Trophoblast cell (in vitro differentiated cells and primary cell): ENCODE measurements at regions not wholly inside any gene's neighbourhood (a gene's known extent, or its start where the extent isn't known, plus 50 kb on each side); places are given as distances from the start of the nearest gene placed in this dataset.

ENCODE experiments used
- DNase-seq, 2 donors: peaks; one replicate each; pipeline ENCODE4 v3.0.0-alpha.2; 2016
- H2AFZ ChIP-seq: 2 replicates; pipeline ENCODE4 v1.6.1; 2013; ENCODE audit warnings: low read length, moderate library complexity, mild to moderate bottlenecking; ENCODE audit not compliant: insufficient read depth, poor library complexity
- H2AK5ac ChIP-seq: 2 replicates; pipeline ENCODE4 v1.6.1; 2013; ENCODE audit warnings: mild to moderate bottlenecking, low read length
- H2BK120ac ChIP-seq: 2 replicates; pipeline ENCODE4 v1.6.1; 2013; ENCODE audit warnings: low read length, mild to moderate bottlenecking, moderate library complexity; ENCODE audit not compliant: insufficient read depth, poor library complexity
- H2BK12ac ChIP-seq: 2 replicates; pipeline ENCODE4 v1.6.1; 2013; ENCODE audit warnings: mild to moderate bottlenecking, low read length, moderate library complexity
- H2BK5ac ChIP-seq: 2 replicates; pipeline ENCODE4 v1.6.1; 2013; ENCODE audit warnings: low read length, low read depth, moderate library complexity, mild to moderate bottlenecking; ENCODE audit not compliant: poor library complexity
- H3K14ac ChIP-seq: 2 replicates; pipeline ENCODE4 v1.6.1; 2013; ENCODE audit warnings: mild to moderate bottlenecking, low read length
- H3K18ac ChIP-seq: 2 replicates; pipeline ENCODE4 v1.6.1; 2013; ENCODE audit warnings: mild to moderate bottlenecking, low read length
- H3K23ac ChIP-seq: 2 replicates; pipeline ENCODE4 v1.6.1; 2013; ENCODE audit warnings: low read length
- H3K27ac ChIP-seq: 2 replicates; pipeline ENCODE4 v1.5.1; 2013; ENCODE audit warnings: low read depth, mild to moderate bottlenecking, inconsistent platforms, low read length, moderate library complexity
- H3K27me3 ChIP-seq: 2 replicates; pipeline ENCODE4 v1.6.1; 2013; ENCODE audit warnings: inconsistent platforms, mild to moderate bottlenecking, low read length, moderate library complexity; ENCODE audit not compliant: insufficient read depth
- H3K36me3 ChIP-seq, 2 experiments: 1 replicate in 1 of 2; 2 replicates in 1 of 2; pipeline ENCODE4 v1.6.1; 2013; ENCODE audit warnings: low read length in 2 of 2, mild to moderate bottlenecking in 2 of 2, moderate library complexity in 1 of 2; ENCODE audit not compliant: insufficient read depth in 2 of 2, control insufficient read depth in 1 of 2
- H3K4ac ChIP-seq: 2 replicates; pipeline ENCODE4 v1.6.1; 2013; ENCODE audit warnings: low read depth, mild to moderate bottlenecking, low read length, moderate library complexity
- H3K4me1 ChIP-seq, 2 experiments: 1 replicate in 1 of 2; 2 replicates in 1 of 2; pipeline ENCODE4 v1.6.1; 2013; ENCODE audit warnings: low read length in 2 of 2, mild to moderate bottlenecking in 2 of 2, moderate library complexity in 1 of 2; ENCODE audit not compliant: insufficient read depth in 2 of 2, control insufficient read depth in 1 of 2
- H3K4me2 ChIP-seq: 2 replicates; pipeline ENCODE4 v1.6.1; 2013; ENCODE audit warnings: inconsistent platforms, mild to moderate bottlenecking, low read length, moderate library complexity
- H3K4me3 ChIP-seq: 2 replicates; pipeline ENCODE4 v1.5.1; 2013; ENCODE audit warnings: mild to moderate bottlenecking, low read depth, low read length, inconsistent platforms
- H3K79me1 ChIP-seq: one replicate; pipeline ENCODE4 v1.6.1; 2013; ENCODE audit warnings: low read length
- H3K79me2 ChIP-seq: 2 replicates; pipeline ENCODE4 v1.6.1; 2013; ENCODE audit warnings: low read length, mild to moderate bottlenecking; ENCODE audit not compliant: control insufficient read depth, insufficient read depth, poor library complexity
- H3K9ac ChIP-seq: 2 replicates; pipeline ENCODE4 v1.6.1; 2013; ENCODE audit warnings: mild to moderate bottlenecking, low read length
- H3K9me3 ChIP-seq: 2 replicates; pipeline ENCODE4 v1.6.1; 2013; ENCODE audit warnings: low read depth, mild to moderate bottlenecking, control low read depth, inconsistent platforms, low read length; ENCODE audit not compliant: insufficient read depth
- H4K12ac ChIP-seq: 2 replicates; pipeline ENCODE4 v1.6.1; 2013; ENCODE audit warnings: low read depth, mild to moderate bottlenecking, low read length, moderate library complexity
- H4K8ac ChIP-seq: 2 replicates; pipeline ENCODE4 v1.6.1; 2013; ENCODE audit warnings: low read depth, mild to moderate bottlenecking, low read length, moderate library complexity
- H4K91ac ChIP-seq: one replicate; pipeline ENCODE4 v1.6.1; 2013; ENCODE audit warnings: low read depth, mild to moderate bottlenecking, low read length, moderate library complexity
- WGBS: extraction: QIAGEN DNeasy Blood & Tissue Kit; methylation state at CpG from one replicate; pipeline ENCODE4 v1.1.7; 2013; ENCODE audit warnings: missing lambda C conversion rate; ENCODE audit not compliant: insufficient read length, insufficient coverage; ENCODE audit errors: extremely low coverage; 5-methylcytosine and 5-hydroxymethylcytosine counted together

DNA sequence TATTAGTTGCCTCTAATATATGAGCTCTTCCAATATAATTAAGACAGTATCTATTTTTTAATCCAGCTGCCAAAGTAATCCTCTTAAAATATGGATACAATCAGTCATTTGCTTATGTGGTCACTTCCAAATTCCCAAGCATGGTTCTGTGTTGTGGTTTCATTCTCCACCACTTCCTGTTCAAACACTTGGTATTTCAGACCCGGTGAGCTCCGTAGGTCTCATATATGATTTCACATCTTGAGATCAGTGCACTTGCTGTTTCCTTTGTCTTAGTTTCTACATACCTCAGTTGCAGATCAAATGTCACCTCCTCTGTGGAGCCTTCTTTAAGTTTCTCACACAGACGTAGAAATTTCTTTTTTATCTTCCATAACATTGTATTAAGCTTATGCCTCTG, 254.2 kb downstream of the KCNS3 start:
- no CpG with 5 or more reads among the region's 3 CpGs for WGBS
- Histone ChIP-seq H3K36me3 (no peaks in the 10 kb centered on the region), H3K23ac (no peak overlapping the region), H3K27ac (no peak overlapping the region), H3K9ac (no peak overlapping the region), H3K4me2 (no peak overlapping the region), H4K8ac (no peak overlapping the region), H2AFZ (no peak overlapping the region), H2BK5ac (no peak overlapping the region), H3K4me3 (no peak overlapping the region), H3K18ac (no peak overlapping the region), H3K9me3 (no peaks in the 10 kb centered on the region), H3K4ac (no peak overlapping the region), H2AK5ac (no peak overlapping the region), H3K79me2 (no peaks in the 10 kb centered on the region), H2BK12ac (no peak overlapping the region), H3K79me1 (no peaks in the 10 kb centered on the region), H2BK120ac (no peak overlapping the region), H3K27me3 (no peaks in the 10 kb centered on the region), H3K4me1 (no peaks in the 10 kb centered on the region), H3K14ac (no peak overlapping the region), H4K91ac (no peak overlapping the region), H4K12ac (no peak overlapping the region)
- DNase-seq, result no peak

- no peak overlapping the region for H3K14ac ChIP-seq
- H3K9ac ChIP-seq, result no peak overlapping the region
- no peak overlapping the region for H2BK12ac ChIP-seq
- H3K4me2 ChIP-seq, result no peak overlapping the region
- no peak overlapping the region for H3K4me3 ChIP-seq
- no peaks in the 10 kb centered on the region for H3K4me1 ChIP-seq
- no peak overlapping the region for H2AK5ac ChIP-seq
- H2BK5ac ChIP-seq, result no peak overlapping the region
- H3K18ac ChIP-seq, result no peak overlapping the region
- no peak for DNase-seq
- H3K79me1 ChIP-seq, result no peaks in the 10 kb centered on the region
- no peak overlapping the region for H4K8ac ChIP-seq
- H3K9me3 ChIP-seq, result no peaks in the 10 kb centered on the region
- no peak overlapping the region for H3K27ac ChIP-seq
- H3K23ac ChIP-seq, result no peak overlapping the region
- no peaks in the 10 kb centered on the region for H3K27me3 ChIP-seq
- no peak overlapping the region for H2BK120ac ChIP-seq
- H3K36me3 ChIP-seq, result no peaks in the 10 kb centered on the region
- H4K91ac ChIP-seq, result no peak overlapping the region
- H3K4ac ChIP-seq, result no peak overlapping the region
- H4K12ac ChIP-seq, result no peak overlapping the region
- WGBS, result no CpG with 5 or more reads among the region's 1 CpG
- no peak overlapping the region for H2AFZ ChIP-seq
- H3K79me2 ChIP-seq, result no peaks in the 10 kb centered on the region
These were observed 253.3 kb downstream of the KCNS3 start for GRCh38 chr2:18131761-18132160.

- no peak overlapping the region for H2AK5ac ChIP-seq
- no peak overlapping the region for H2BK12ac ChIP-seq
- H2BK5ac ChIP-seq, result no peak overlapping the region
- H3K79me1 ChIP-seq, result no peaks in the 10 kb centered on the region
- H3K36me3 ChIP-seq, result no peaks in the 10 kb centered on the region
- no peak overlapping the region for H3K4ac ChIP-seq
- H2BK120ac ChIP-seq, result no peak overlapping the region
- H3K27ac ChIP-seq, result no peak overlapping the region
- no peak overlapping the region for H3K4me3 ChIP-seq
- no peaks in the 10 kb centered on the region for H3K9me3 ChIP-seq
- H3K4me1 ChIP-seq, result no peaks in the 10 kb centered on the region
- no peak overlapping the region for H2AFZ ChIP-seq
- H3K9ac ChIP-seq, result no peak overlapping the region
- no peaks in the 10 kb centered on the region for H3K27me3 ChIP-seq
- H3K14ac ChIP-seq, result no peak overlapping the region
- no peaks in the 10 kb centered on the region for H3K79me2 ChIP-seq
- H3K23ac ChIP-seq, result no peak overlapping the region
- no peak overlapping the region for H3K4me2 ChIP-seq
- H3K18ac ChIP-seq, result no peak overlapping the region
- no peak for DNase-seq
- H4K12ac ChIP-seq, result no peak overlapping the region
- H4K91ac ChIP-seq, result no peak overlapping the region
- H4K8ac ChIP-seq, result no peak overlapping the region
These were observed 250.9 kb downstream of the KCNS3 start for GRCh38 chr2:18129348-18129747.

- Histone ChIP-seq H4K12ac (no peak overlapping the region), H3K9me3 (no peaks in the 10 kb centered on the region), H2BK12ac (no peak overlapping the region), H2AFZ (no peak overlapping the region), H3K4ac (no peak overlapping the region), H3K79me2 (no peaks in the 10 kb centered on the region), H4K8ac (no peak overlapping the region), H3K18ac (no peak overlapping the region), H3K27ac (no peak overlapping the region), H3K4me3 (no peak overlapping the region), H3K9ac (no peak overlapping the region), H3K23ac (no peak overlapping the region), H2BK5ac (no peak overlapping the region), H4K91ac (no peak overlapping the region), H3K79me1 (no peaks in the 10 kb centered on the region), H3K36me3 (no peaks in the 10 kb centered on the region), H3K4me1 (no peaks in the 10 kb centered on the region), H2BK120ac (no peak overlapping the region), H2AK5ac (no peak overlapping the region), H3K27me3 (no peaks in the 10 kb centered on the region), H3K14ac (no peak overlapping the region), H3K4me2 (no peak overlapping the region)
- WGBS, result no CpG with 5 or more reads among the region's 1 CpG
- no peak for DNase-seq
These were observed 246.8 kb downstream of the KCNS3 start for GRCh38 chr2:18125303-18125702.
